Spinal cord (tissue), 9 donors: ENCODE measurements at regions not wholly inside any gene's neighbourhood (a gene's known extent, or its start where the extent isn't known, plus 50 kb on each side); places are given as distances from the start of the nearest gene placed in this dataset.

Experiments used
- DNase-seq, 6 donors: peaks; one replicate each; pipeline versions ENCODE4 v3.0.0 to v3.0.0-alpha.2; 2013 to 2015; ENCODE audit warnings: low spot score in 6 of 6, low read depth in 4 of 6
- H3K27ac ChIP-seq: one replicate; pipeline ENCODE4 v1.5.1; 2013; ENCODE audit warnings: low read depth, low read length, control low read depth
- H3K27me3 ChIP-seq: one replicate; pipeline ENCODE4 v1.6.1; 2013; ENCODE audit warnings: low read length; ENCODE audit not compliant: control insufficient read depth, insufficient read depth
- H3K36me3 ChIP-seq: one replicate; pipeline ENCODE4 v1.6.1; 2013; ENCODE audit warnings: low read length; ENCODE audit not compliant: control insufficient read depth, insufficient read depth
- H3K4me1 ChIP-seq: one replicate; pipeline ENCODE4 v1.6.1; 2013; ENCODE audit warnings: low read length; ENCODE audit not compliant: control insufficient read depth, insufficient read depth
- H3K4me3 ChIP-seq: one replicate; pipeline ENCODE4 v1.5.1; 2013; ENCODE audit warnings: low read depth, low read length, control low read depth
- H3K9me3 ChIP-seq: one replicate; pipeline ENCODE4 v1.6.1; 2013; ENCODE audit warnings: low read length; ENCODE audit not compliant: control insufficient read depth, insufficient read depth
- WGBS: methylation state at CpG from one replicate; pipeline ENCODE4 v1.1.5; 2013; ENCODE audit warnings: missing lambda C conversion rate; ENCODE audit not compliant: insufficient coverage; 5-methylcytosine and 5-hydroxymethylcytosine counted together
- donor health status: healthy.

GRCh38 chr21:41672543-41672915 is 94.3 kb downstream of the RIPK4 start:
- H3K27ac ChIP-seq: no peak overlapping the region
- WGBS: 64% methylated on average over 1 of the region's 1 CpG
- no peaks in the 10 kb centered on the region for H3K4me1 ChIP-seq
- no peaks in the 10 kb centered on the region for H3K36me3 ChIP-seq
- H3K9me3 ChIP-seq: no peaks in the 10 kb centered on the region
- no peak for DNase-seq
- no peaks in the 10 kb centered on the region for H3K27me3 ChIP-seq
- no peak overlapping the region for H3K4me3 ChIP-seq

GRCh38 chr21:41671859-41672542 is 94.9 kb downstream of the RIPK4 start:
- DNase-seq: no peak
- no peaks in the 10 kb centered on the region for H3K27me3 ChIP-seq
- H3K27ac ChIP-seq: no peak overlapping the region
- no peaks in the 10 kb centered on the region for H3K4me1 ChIP-seq
- no peak overlapping the region for H3K4me3 ChIP-seq
- 84% methylated on average over 20 of the region's 22 CpGs for WGBS
- H3K36me3 ChIP-seq: no peaks in the 10 kb centered on the region
- no peaks in the 10 kb centered on the region for H3K9me3 ChIP-seq

DNA sequence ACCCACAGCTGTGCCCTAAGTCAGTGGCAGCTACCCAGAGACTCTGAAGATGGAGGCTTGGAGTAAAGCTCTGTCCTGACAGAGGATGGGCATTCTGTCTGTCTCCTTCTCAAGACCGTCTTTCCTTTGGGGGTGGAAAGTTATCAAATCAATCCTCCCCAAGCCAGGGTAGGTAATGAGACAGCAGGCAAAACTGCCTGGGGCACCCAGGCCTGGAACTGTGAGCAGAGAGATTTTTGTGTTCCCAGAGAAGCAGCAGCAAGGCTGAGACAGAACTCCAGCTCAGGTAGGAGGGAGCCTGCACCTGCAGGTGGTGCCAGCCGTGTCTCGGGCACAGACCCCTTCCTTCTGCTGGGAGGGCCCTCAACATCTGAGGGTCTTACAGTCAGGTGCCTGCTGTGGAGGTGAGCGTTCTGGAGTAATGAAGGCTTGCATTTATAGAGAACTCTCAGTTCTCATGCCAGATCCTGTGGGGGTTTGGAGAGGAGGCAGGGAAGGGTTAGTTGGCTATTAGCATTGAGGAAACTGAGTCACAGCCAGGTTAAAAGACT is 95.6 kb downstream of the RIPK4 start:
- 72% methylated on average over 3 of the region's 4 CpGs for WGBS
- no peaks in the 10 kb centered on the region for H3K36me3 ChIP-seq
- no peaks in the 10 kb centered on the region for H3K27me3 ChIP-seq
- no peak overlapping the region for H3K27ac ChIP-seq
- no peak for DNase-seq
- H3K4me1 ChIP-seq: no peaks in the 10 kb centered on the region
- no peaks in the 10 kb centered on the region for H3K9me3 ChIP-seq
- H3K4me3 ChIP-seq: no peak overlapping the region

- Histone ChIP-seq H3K9me3 (no peaks in the 10 kb centered on the region), H3K27ac (no peak overlapping the region), H3K36me3 (no peaks in the 10 kb centered on the region), H3K4me1 (peaks cover 9% of the 10 kb centered on the region), H3K4me3 (no peak overlapping the region), H3K27me3 (no peaks in the 10 kb centered on the region)
- DNase-seq: no peak
- 95% methylated on average over 27 of the region's 28 CpGs for WGBS
Observed at GRCh38 chr21:41670056-41670805, 96.6 kb downstream of the RIPK4 start.

- DNase-seq: no peak
- Histone ChIP-seq H3K4me1 (peaks cover 15% of the 10 kb centered on the region), H3K9me3 (no peaks in the 10 kb centered on the region), H3K4me3 (no peak overlapping the region), H3K27me3 (peaks cover 2% of the 10 kb centered on the region), H3K27ac (no peak overlapping the region), H3K36me3 (no peaks in the 10 kb centered on the region)
- 72% methylated on average over 4 of the region's 4 CpGs for WGBS
Observed at GRCh38 chr21:41669533-41669830, 97.4 kb downstream of the RIPK4 start.

DNA sequence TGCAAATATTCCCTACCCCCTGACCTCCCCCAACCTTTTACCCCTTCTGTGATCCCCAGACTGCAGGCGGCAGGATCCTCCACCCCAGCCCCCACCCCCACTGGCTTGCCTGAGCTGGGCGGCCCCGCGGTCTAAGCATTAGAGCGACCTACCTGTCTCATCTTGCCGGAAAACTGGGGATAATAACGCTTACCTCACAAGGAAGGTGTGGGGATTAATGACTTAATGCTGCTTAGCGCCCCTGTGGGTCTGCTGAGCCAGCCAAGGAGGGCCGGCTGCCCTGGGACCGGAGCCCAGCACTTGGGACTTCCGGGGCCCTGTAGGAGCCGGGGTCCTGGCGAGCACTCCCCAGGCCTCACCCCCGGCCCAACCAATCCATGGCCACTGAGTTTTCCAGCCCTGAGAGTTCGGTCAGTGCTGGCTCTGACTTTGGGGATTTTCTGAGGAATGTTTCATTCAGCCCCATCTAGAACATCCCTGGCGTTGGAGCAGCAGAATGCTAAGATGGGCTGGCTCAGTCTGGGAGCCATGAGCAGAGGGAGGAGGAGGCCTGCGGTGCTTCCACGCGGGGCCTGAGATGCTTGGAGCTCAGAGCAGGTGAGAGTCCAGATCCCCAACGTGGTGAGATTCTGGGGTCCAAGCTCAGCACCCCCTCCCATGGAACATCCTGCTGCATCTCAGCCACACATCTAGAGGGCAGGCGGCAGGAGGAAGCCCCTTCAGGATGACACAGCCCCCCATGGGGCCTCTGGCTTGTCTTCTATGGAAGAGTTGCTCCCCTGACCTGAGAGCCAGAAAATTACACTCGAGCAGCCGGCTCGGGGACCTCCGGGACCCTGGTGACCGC is 97.9 kb downstream of the RIPK4 start:
- Histone ChIP-seq H3K27me3 (peaks cover 2% of the 10 kb centered on the region), H3K9me3 (no peaks in the 10 kb centered on the region), H3K4me1 (peaks cover 15% of the 10 kb centered on the region), H3K27ac (no peak overlapping the region), H3K36me3 (no peaks in the 10 kb centered on the region), H3K4me3 (no peak overlapping the region)
- DNase-seq: no peak
- 90% methylated on average over 19 of the region's 26 CpGs for WGBS

DNA sequence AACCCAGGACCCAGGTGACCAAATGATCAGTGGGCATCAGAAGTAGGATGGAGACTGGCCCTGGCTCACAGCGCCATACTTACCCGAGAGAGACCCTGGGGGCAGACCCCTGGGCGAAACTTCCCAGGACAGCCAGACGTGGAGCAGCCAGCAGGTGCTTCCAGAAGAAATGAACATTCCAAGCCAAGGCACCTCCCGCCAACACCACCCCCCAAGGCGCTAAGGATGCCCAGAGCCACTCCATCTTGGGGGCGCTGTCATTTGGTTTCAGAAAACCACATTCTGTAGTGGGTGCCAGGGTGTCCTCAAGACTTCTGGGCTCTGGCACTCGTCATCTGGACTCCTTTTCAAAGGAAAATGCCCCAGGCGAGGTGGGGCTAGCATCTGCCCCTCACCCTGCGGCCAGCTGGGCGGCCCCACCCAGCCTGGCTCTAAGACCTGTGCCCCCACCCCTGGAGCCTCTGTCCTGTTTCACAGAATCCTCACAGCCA is 98.8 kb downstream of the RIPK4 start:
- Histone ChIP-seq H3K27ac (no peak overlapping the region), H3K4me1 (peaks cover 15% of the 10 kb centered on the region), H3K36me3 (no peaks in the 10 kb centered on the region), H3K9me3 (no peaks in the 10 kb centered on the region), H3K27me3 (peaks cover 2% of the 10 kb centered on the region), H3K4me3 (no peak overlapping the region)
- no peak for DNase-seq
- 86% methylated on average over 9 of the region's 11 CpGs for WGBS

DNA sequence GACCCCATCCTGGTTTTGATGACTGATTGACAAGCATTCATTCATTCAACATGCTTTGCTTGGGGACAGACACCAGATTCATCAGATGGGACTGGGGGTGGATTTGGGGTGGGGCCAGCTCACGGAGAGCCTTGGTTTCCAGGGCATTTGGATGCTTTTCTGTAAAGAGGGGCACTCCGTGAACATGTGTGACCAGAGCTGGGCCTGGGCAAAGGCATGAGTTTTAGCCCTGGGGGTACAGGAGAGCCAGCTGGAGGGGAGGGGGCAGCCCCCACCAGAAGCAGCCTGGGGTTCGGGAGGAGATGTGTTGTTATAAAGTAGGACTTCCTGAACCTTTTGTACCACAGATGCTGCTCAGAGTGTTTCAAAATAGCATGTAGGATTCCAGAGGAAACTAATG is 99.7 kb downstream of the RIPK4 start:
- WGBS: 92% methylated on average over 3 of the region's 3 CpGs
- Histone ChIP-seq H3K36me3 (no peaks in the 10 kb centered on the region), H3K27ac (no peak overlapping the region), H3K9me3 (no peaks in the 10 kb centered on the region), H3K27me3 (peaks cover 2% of the 10 kb centered on the region), H3K4me1 (peaks cover 15% of the 10 kb centered on the region), H3K4me3 (no peak overlapping the region)
- DNase-seq: no peak

DNA sequence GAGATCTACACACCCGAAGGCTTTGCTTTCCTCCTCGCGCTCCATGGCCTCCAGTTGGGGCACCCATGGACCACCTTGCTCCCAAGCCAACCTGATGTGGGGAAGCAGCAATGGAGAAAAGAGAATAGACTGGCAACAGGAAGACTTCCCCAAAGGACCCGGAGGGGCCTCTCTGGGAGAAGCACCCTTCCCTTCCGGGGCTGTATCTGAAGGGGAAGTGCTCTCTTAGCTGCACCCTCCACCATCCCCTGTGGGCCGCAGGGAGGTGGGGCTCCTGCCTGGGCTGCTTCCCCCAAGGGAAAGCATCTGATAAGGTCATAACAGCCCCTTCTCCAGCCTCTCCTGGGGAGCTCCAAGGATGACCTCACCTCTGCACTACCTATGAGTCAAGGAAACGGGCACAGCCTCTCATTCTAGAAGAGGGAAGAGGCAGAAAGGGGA is 100.2 kb downstream of the RIPK4 start:
- Histone ChIP-seq H3K27ac (no peak overlapping the region), H3K36me3 (no peaks in the 10 kb centered on the region), H3K4me3 (no peak overlapping the region), H3K27me3 (peaks cover 2% of the 10 kb centered on the region), H3K9me3 (no peaks in the 10 kb centered on the region), H3K4me1 (peaks cover 15% of the 10 kb centered on the region)
- WGBS: 100% methylated on average over 3 of the region's 7 CpGs
- no peak for DNase-seq
